HepG2 (cell line): ENCODE measurements at regions not wholly inside any gene's neighbourhood (a gene's known extent, or its start where the extent isn't known, plus 50 kb on each side); places are given as distances from the start of the nearest gene placed in this dataset.

ENCODE experiments used
- ATAC-seq: fragments of 200-7000 bp; cut with Tn5 transposase; 3 replicates; pipeline ENCODE4 v1.9.1; 2020; ENCODE audit warnings: mild to moderate bottlenecking, moderate library complexity
- BruUV-seq: library from RNA; stranded (reverse); fragments of 400-500 nt; replicated peaks from 2 replicates; lab custom pipeline; 2021; lab: Mats Ljungman, UMichigan
- CTCF ChIA-PET: fragments of 300-600 bp; formaldehyde crosslinking; extraction: SDS; loops from one replicate; lab custom pipeline; 2021; ENCODE audit warnings: low total read pairs, inconsistent platforms, low intra/inter-chr PET ratio; lab: Yijun Ruan, JAX
- POLR2A ChIA-PET: fragments of 350-600 bp; sonication (Branson Sonifier 250); formaldehyde crosslinking; loops from one replicate; lab custom pipeline; 2020; ENCODE audit warnings: antibody characterized with exemption, inconsistent platforms; lab: Yijun Ruan, JAX
- DNase-seq: peaks from one replicate; pipeline ENCODE4 v3.0.0-alpha.2; 2015; ENCODE audit warnings: low spot score
- FAIRE-seq: peaks from 3 replicates; lab custom pipeline; 2011; peaks lifted over from hg19 to GRCh38; lab: Jason Lieb, UNC
- H2AFZ ChIP-seq: one replicate; pipeline ENCODE4 v1.6.1; 2011; ENCODE audit warnings: low read length, inconsistent platforms
- H3K27ac ChIP-seq: fragments of 300-600 bp; 3 replicates; pipeline ENCODE4 v1.8.0; 2011; ENCODE audit warnings: mixed run types, mild to moderate bottlenecking, mixed read lengths, low read length, inconsistent platforms; ENCODE audit not compliant: insufficient read depth; ENCODE audit errors: extremely low read length
- H3K27me3 ChIP-seq, 2 experiments: fragments of 200-600 bp in 1 of 2; 2 replicates in 1 of 2; 3 replicates in 1 of 2; pipeline versions ENCODE4 v1.6.0 to v1.8.0; 2011; ENCODE audit warnings: low read length in 2 of 2, mild to moderate bottlenecking in 2 of 2, moderate library complexity in 2 of 2, inconsistent platforms in 1 of 2; ENCODE audit not compliant: insufficient read depth in 2 of 2, control insufficient read depth in 1 of 2
- H3K36me3 ChIP-seq, 2 experiments: fragments of 200-600 bp in 1 of 2; replicated peaks in 1 of 2; 2 replicates in 1 of 2; 3 replicates in 1 of 2; pipeline versions ENCODE4 v1.5.1 to v1.8.0; 2011; ENCODE audit warnings: low read length in 2 of 2, inconsistent platforms in 1 of 2; ENCODE audit not compliant: insufficient read depth in 2 of 2, control insufficient read depth in 1 of 2
- H3K4me1 ChIP-seq: 2 replicates; pipeline ENCODE4 v1.5.1; 2012; ENCODE audit warnings: low read length, inconsistent platforms; ENCODE audit not compliant: insufficient read depth
- H3K4me2 ChIP-seq: 2 replicates; pipeline ENCODE4 v1.6.0; 2011; ENCODE audit warnings: low read depth, low read length, inconsistent platforms
- H3K4me3 ChIP-seq, 3 experiments: fragments of 200-600 bp in 1 of 3; sonication (generic), shearing (Covaris generic) in 1 of 3; replicated peaks in 1 of 3; 2 replicates each; pipeline ENCODE4 v1.5.1; 2011 to 2016; ENCODE audit warnings: low read length in 3 of 3, inconsistent platforms in 2 of 3, low read depth in 2 of 3, mild to moderate bottlenecking in 2 of 3, control low read depth in 1 of 3, mixed read lengths in 1 of 3; ENCODE audit not compliant: insufficient read depth in 1 of 3
- H3K79me2 ChIP-seq: one replicate; pipeline ENCODE4 v1.6.1; 2011; ENCODE audit warnings: low read length, inconsistent platforms; ENCODE audit not compliant: insufficient read depth
- H3K9ac ChIP-seq: 2 replicates; pipeline ENCODE4 v1.6.0; 2011; ENCODE audit warnings: mild to moderate bottlenecking, low read depth, low read length, inconsistent platforms; ENCODE audit not compliant: insufficient read depth
- H3K9me3 ChIP-seq: 2 replicates; pipeline ENCODE4 v1.5.1; 2012; ENCODE audit warnings: mild to moderate bottlenecking, low read length
- H4K20me1 ChIP-seq: 2 replicates; pipeline ENCODE4 v1.6.0; 2011; ENCODE audit warnings: inconsistent platforms, mild to moderate bottlenecking, low read length, moderate library complexity; ENCODE audit not compliant: insufficient read depth
- BRCA1 ChIP-seq: sonication (generic); formaldehyde crosslinking; IDR thresholded peaks from 2 replicates; pipeline ENCODE4 v1.4.0; 2020; ENCODE audit warnings: missing genetic modification reagents
- GZF1 ChIP-seq: sonication (generic); formaldehyde crosslinking; IDR thresholded peaks from 2 replicates; pipeline ENCODE4 v1.5.1; 2020; ENCODE audit warnings: mild to moderate bottlenecking, missing genetic modification reagents
- HNRNPLL ChIP-seq: fragments of 200-400 bp; formaldehyde crosslinking; IDR thresholded peaks from 2 replicates; pipeline ENCODE4 v1.6.1; 2017; ENCODE audit warnings: mild to moderate bottlenecking, low read depth, low read length; ENCODE audit not compliant: poor library complexity, severe bottlenecking
- HOXA5 ChIP-seq: sonication (generic); formaldehyde crosslinking; IDR thresholded peaks from 2 replicates; pipeline ENCODE4 v1.4.0; 2020; ENCODE audit warnings: missing genetic modification reagents
- NPAS2 ChIP-seq: sonication (generic); formaldehyde crosslinking; IDR thresholded peaks from 2 replicates; pipeline ENCODE4 v1.8.0; 2022; ENCODE audit warnings: mild to moderate bottlenecking, missing genetic modification reagents, borderline replicate concordance
- NR3C1 ChIP-seq: sonication (generic); formaldehyde crosslinking; IDR thresholded peaks from 2 replicates; pipeline ENCODE4 v1.4.0; 2020; ENCODE audit warnings: missing genetic modification reagents
- PHB2 ChIP-seq: fragments of 450-650 bp; IDR thresholded peaks from 2 replicates; pipeline ENCODE4 v1.6.1; 2018; ENCODE audit not compliant: partially characterized antibody
- SCMH1 ChIP-seq: sonication (generic); formaldehyde crosslinking; IDR thresholded peaks from 2 replicates; pipeline ENCODE4 v1.9.0; 2021; ENCODE audit warnings: missing genetic modification reagents, mild to moderate bottlenecking, borderline replicate concordance
- SKI ChIP-seq: fragments of 450-650 bp; IDR thresholded peaks from one replicate; pipeline ENCODE4 v1.6.1; 2018; ENCODE audit warnings: mild to moderate bottlenecking; ENCODE audit not compliant: partially characterized antibody
- SMARCC2 ChIP-seq: fragments of 450-650 bp; IDR thresholded peaks from 2 replicates; pipeline ENCODE4 v1.6.1; 2017; ENCODE audit warnings: antibody characterized with exemption, mild to moderate bottlenecking
- ZFY ChIP-seq: sonication (generic); formaldehyde crosslinking; IDR thresholded peaks from 2 replicates; pipeline ENCODE4 v1.4.0; 2020; ENCODE audit warnings: missing genetic modification reagents
- ZNF263 ChIP-seq: sonication (generic); formaldehyde crosslinking; IDR thresholded peaks from 2 replicates; pipeline ENCODE4 v1.4.0; 2020; ENCODE audit warnings: missing genetic modification reagents
- ZNF543 ChIP-seq: sonication (generic); formaldehyde crosslinking; IDR thresholded peaks from 2 replicates; pipeline ENCODE4 v1.4.0; 2020; ENCODE audit warnings: mild to moderate bottlenecking, missing genetic modification reagents
- ZNF709 ChIP-seq: sonication (generic); formaldehyde crosslinking; IDR thresholded peaks from 2 replicates; pipeline ENCODE4 v1.5.0; 2020; ENCODE audit warnings: mild to moderate bottlenecking, missing genetic modification reagents
- ZNF841 ChIP-seq: sonication (generic); formaldehyde crosslinking; IDR thresholded peaks from 2 replicates; pipeline ENCODE4 v1.8.1; 2023; ENCODE audit warnings: missing genetic modification reagents, borderline replicate concordance
- WGBS: methylation state at CpG from one replicate; pipeline ENCODE4 v1.1.6; 2017; ENCODE audit warnings: low lambda C conversion rate; 5-methylcytosine and 5-hydroxymethylcytosine counted together
- in situ Hi-C: cut with HindIII; loops from 2 replicates; pipeline ENCODE4 v1.10.0; 2017; ENCODE audit warnings: low pct_unique_long_range_greater_than_20kb; ENCODE audit not compliant: extremely low pct_ligation_motif_present
- intact Hi-C: fragments of 100-400 bp; cut with micrococcal nuclease; formaldehyde crosslinking; loops from one replicate; pipeline ENCODE4 v1.10.0; 2022; ENCODE audit not compliant: unreplicated experiment
- TF ChIP-seq, protein P1 (sequence below): IDR thresholded peaks from 2 replicates; pipeline ENCODE4 v1.6.1; 2016; ENCODE audit warnings: missing compliant biosample characterization, missing genetic modification reagents, borderline replicate concordance
- TF ChIP-seq, protein P2 (sequence below): sonication (generic); formaldehyde crosslinking; IDR thresholded peaks from 2 replicates; pipeline ENCODE4 v1.4.0; 2020; ENCODE audit warnings: missing genetic modification reagents
- TF ChIP-seq, protein P3 (sequence below): sonication (generic); formaldehyde crosslinking; IDR thresholded peaks from 2 replicates; pipeline ENCODE4 v1.4.0; 2020; ENCODE audit warnings: mild to moderate bottlenecking, missing genetic modification reagents, borderline replicate concordance

DNA sequence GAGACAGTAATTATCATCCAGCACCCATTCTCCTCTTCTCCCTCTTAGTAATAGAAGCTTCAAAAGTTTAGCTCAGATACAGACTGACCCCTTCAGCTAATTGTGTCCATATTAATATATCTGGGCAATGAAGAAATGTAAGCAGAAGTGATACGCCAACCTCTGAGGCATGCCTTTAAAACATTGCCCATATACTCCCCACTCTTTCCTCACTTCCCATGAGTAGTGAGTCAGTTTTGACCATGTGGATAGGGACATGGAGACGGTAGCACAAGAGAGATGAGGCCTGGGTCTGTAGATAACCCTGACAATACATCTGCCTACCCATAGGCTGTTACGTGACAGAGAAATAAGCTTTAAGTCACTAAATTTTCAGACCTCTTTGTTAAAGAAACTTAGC is 147.6 kb downstream of the KCTD12 start:
- TF ChIP-seq, protein P1, sequence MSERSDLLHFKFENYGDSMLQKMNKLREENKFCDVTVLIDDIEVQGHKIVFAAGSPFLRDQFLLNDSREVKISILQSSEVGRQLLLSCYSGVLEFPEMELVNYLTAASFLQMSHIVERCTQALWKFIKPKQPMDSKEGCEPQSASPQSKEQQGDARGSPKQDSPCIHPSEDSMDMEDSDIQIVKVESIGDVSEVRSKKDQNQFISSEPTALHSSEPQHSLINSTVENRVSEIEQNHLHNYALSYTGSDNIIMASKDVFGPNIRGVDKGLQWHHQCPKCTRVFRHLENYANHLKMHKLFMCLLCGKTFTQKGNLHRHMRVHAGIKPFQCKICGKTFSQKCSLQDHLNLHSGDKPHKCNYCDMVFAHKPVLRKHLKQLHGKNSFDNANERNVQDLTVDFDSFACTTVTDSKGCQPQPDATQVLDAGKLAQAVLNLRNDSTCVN (CRISPR knock-in tag): no peak
- TF ChIP-seq HOXA5 (CRISPR knock-in tag) (no peak), BRCA1 (no peak), PHB2 (no peak), NPAS2 (no peak), SMARCC2 (no peak), HNRNPLL (no peak), SKI (no peak), ZNF709 (CRISPR knock-in tag) (no peak), ZNF543 (CRISPR knock-in tag) (no peak), SCMH1 (CRISPR knock-in tag) (no peak), ZFY (CRISPR knock-in tag) (no peak), GZF1 (CRISPR knock-in tag) (no peak), ZNF263 (CRISPR knock-in tag) (no peak), ZNF841 (CRISPR knock-in tag) (no peak), NR3C1 (CRISPR knock-in tag) (no peak)
- TF ChIP-seq, protein P2, sequence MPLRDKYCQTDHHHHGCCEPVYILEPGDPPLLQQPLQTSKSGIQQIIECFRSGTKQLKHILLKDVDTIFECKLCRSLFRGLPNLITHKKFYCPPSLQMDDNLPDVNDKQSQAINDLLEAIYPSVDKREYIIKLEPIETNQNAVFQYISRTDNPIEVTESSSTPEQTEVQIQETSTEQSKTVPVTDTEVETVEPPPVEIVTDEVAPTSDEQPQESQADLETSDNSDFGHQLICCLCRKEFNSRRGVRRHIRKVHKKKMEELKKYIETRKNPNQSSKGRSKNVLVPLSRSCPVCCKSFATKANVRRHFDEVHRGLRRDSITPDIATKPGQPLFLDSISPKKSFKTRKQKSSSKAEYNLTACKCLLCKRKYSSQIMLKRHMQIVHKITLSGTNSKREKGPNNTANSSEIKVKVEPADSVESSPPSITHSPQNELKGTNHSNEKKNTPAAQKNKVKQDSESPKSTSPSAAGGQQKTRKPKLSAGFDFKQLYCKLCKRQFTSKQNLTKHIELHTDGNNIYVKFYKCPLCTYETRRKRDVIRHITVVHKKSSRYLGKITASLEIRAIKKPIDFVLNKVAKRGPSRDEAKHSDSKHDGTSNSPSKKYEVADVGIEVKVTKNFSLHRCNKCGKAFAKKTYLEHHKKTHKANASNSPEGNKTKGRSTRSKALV (CRISPR knock-in tag): no peak
- TF ChIP-seq, protein P3, sequence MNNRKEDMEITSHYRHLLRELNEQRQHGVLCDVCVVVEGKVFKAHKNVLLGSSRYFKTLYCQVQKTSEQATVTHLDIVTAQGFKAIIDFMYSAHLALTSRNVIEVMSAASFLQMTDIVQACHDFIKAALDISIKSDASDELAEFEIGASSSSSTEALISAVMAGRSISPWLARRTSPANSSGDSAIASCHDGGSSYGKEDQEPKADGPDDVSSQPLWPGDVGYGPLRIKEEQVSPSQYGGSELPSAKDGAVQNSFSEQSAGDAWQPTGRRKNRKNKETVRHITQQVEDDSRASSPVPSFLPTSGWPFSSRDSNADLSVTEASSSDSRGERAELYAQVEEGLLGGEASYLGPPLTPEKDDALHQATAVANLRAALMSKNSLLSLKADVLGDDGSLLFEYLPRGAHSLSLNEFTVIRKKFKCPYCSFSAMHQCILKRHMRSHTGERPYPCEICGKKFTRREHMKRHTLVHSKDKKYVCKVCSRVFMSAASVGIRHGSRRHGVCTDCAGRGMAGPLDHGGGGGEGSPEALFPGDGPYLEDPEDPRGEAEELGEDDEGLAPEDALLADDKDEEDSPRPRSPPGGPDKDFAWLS (CRISPR knock-in tag): no peak
- Histone ChIP-seq H3K9me3 (no peaks in the 10 kb centered on the region), H3K4me3 (no peak overlapping the region), H4K20me1 (no peaks in the 10 kb centered on the region), H2AFZ (no peak overlapping the region), H3K4me1 (no peaks in the 10 kb centered on the region), H3K4me2 (no peak overlapping the region), H3K27me3 (no peaks in the 10 kb centered on the region; a peak in 1 of 5 replicates), H3K79me2 (no peaks in the 10 kb centered on the region), H3K36me3 (no peaks in the 10 kb centered on the region), H3K9ac (no peak overlapping the region), H3K27ac (no peak overlapping the region)
- FAIRE-seq: no peak
- intact Hi-C loops: no loop called here
- ChIA-PET POLR2A (no interaction called here), CTCF (no interaction called here)
- no peak for ATAC-seq
- no peak for DNase-seq
- BruUV-seq: no TSS peak
- WGBS: 15% methylated on average over 3 of the region's 3 CpGs
- in situ Hi-C loops: no loop called here
